ENCODE measurements at regions not wholly inside any gene's neighbourhood (a gene's known extent, or its start where the extent isn't known, plus 50 kb on each side); places are given as distances from the start of the nearest gene placed in this dataset.

DNA sequence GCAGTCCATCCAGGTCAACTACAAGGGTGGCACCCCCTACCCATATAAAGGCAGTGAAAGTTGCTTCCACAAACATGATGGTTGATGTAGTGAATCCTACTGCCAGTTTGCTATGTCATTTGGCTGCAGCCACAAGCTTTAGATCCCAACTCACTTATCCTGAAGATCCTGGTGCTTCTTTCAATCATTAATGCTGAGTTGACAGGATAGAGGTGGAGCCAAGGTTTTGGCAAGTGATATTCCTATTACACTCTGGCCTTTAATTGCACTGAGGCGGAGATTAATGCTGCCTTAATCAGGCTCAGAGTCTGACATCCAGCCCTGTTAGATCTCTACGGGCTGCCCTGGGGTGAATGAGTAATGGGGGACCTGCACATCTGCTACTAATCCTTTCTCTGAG, 542.4 kb upstream of the ARX start:
- intact Hi-C loops (cut with DNase I; ENCODE audit: low total_unique reads), result no loop called here
- no peaks in the 10 kb centered on the region for H3K36me3 ChIP-seq
- TF ChIP-seq POLR2A (IDR thresholded peaks at IDR 0.05) (no peak), CTCF (IDR thresholded peaks at IDR 0.05) (no peak), EP300 (IDR thresholded peaks at IDR 0.05) (no peak)
- H3K27ac ChIP-seq, result no peak overlapping the region
- H3K9me3 ChIP-seq, result no peaks in the 10 kb centered on the region
- no peaks in the 10 kb centered on the region for H3K4me1 ChIP-seq
- no peaks in the 10 kb centered on the region for H3K27me3 ChIP-seq
- WGBS, 5 donors, result 69 to 100% (median 80%) methylated on average over 1 to 2 of the region's 2 CpGs
- DNase-seq, result no peak
- H3K4me3 ChIP-seq, result no peak overlapping the region

GRCh38 chrX:25561190-25561589, 545.4 kb upstream of the ARX start:
- 24 to 54% (median 44%) methylated on average over 1 of the region's 1 CpG for WGBS, 5 donors

GRCh38 chrX:25573631-25574030, 557.9 kb upstream of the ARX start:
- Histone ChIP-seq H3K36me3 (no peaks in the 10 kb centered on the region), H3K27ac (no peak overlapping the region), H3K4me3 (no peak overlapping the region), H3K4me1 (no peaks in the 10 kb centered on the region), H3K9me3 (no peaks in the 10 kb centered on the region), H3K27me3 (no peaks in the 10 kb centered on the region)
- DNase-seq, result no peak
- intact Hi-C loops (cut with DNase I; ENCODE audit: low total_unique reads), result no loop called here
- TF ChIP-seq CTCF (IDR thresholded peaks at IDR 0.05) (no peak), POLR2AphosphoS5 (IDR thresholded peaks at IDR 0.05) (no peak), POLR2A (IDR thresholded peaks at IDR 0.05) (no peak), EP300 (IDR thresholded peaks at IDR 0.05) (no peak)

More at GRCh38 chrX:25561190-25561589, 545.4 kb upstream of the ARX start:
- H3K9me3 ChIP-seq, result no peaks in the 10 kb centered on the region
- H3K4me1 ChIP-seq, result no peaks in the 10 kb centered on the region
- no peak for DNase-seq
- TF ChIP-seq POLR2AphosphoS5 (IDR thresholded peaks at IDR 0.05), result no peak
- no peak overlapping the region for H3K27ac ChIP-seq
- no peak overlapping the region for H3K4me3 ChIP-seq
- intact Hi-C loops (cut with DNase I; ENCODE audit: low total_unique reads), result no loop called here
- no peaks in the 10 kb centered on the region for H3K27me3 ChIP-seq
- H3K36me3 ChIP-seq, result no peaks in the 10 kb centered on the region

- H3K27ac ChIP-seq, result no peak overlapping the region
- H3K36me3 ChIP-seq, result no peaks in the 10 kb centered on the region
- TF ChIP-seq POLR2AphosphoS5 (IDR thresholded peaks at IDR 0.05) (no peak), POLR2A (IDR thresholded peaks at IDR 0.05) (no peak), EP300 (IDR thresholded peaks at IDR 0.05) (no peak), CTCF (IDR thresholded peaks at IDR 0.05) (no peak)
- H3K4me3 ChIP-seq, result no peak overlapping the region
- intact Hi-C loops (cut with DNase I; ENCODE audit: low total_unique reads), result no loop called here
- H3K9me3 ChIP-seq, result no peaks in the 10 kb centered on the region
- DNase-seq, result no peak
- H3K4me1 ChIP-seq, result no peaks in the 10 kb centered on the region
- 29 to 66% (median 37%) methylated on average over 2 of the region's 2 CpGs for WGBS, 5 donors
- H3K27me3 ChIP-seq, result no peaks in the 10 kb centered on the region
Observed at GRCh38 chrX:25596921-25597320, 541.2 kb upstream of the MAGEB18 start.

GRCh38 chrX:25597551-25597950, 540.6 kb upstream of the MAGEB18 start:
- Histone ChIP-seq H3K27me3 (no peaks in the 10 kb centered on the region), H3K36me3 (no peaks in the 10 kb centered on the region), H3K27ac (no peak overlapping the region), H3K9me3 (no peaks in the 10 kb centered on the region), H3K4me3 (no peak overlapping the region), H3K4me1 (no peaks in the 10 kb centered on the region)
- peak in 1 of 2 donors; percentile 3 for DNase-seq
- 62 to 81% (median 67%) methylated on average over 2 of the region's 2 CpGs for WGBS, 5 donors
- intact Hi-C loops (cut with DNase I; ENCODE audit: low total_unique reads), result no loop called here
- TF ChIP-seq POLR2A (IDR thresholded peaks at IDR 0.05), result no peak
- no peak for TF ChIP-seq CTCF (IDR thresholded peaks at IDR 0.05)
- TF ChIP-seq POLR2AphosphoS5 (IDR thresholded peaks at IDR 0.05), result no peak
- TF ChIP-seq EP300 (IDR thresholded peaks at IDR 0.05), result no peak

Data from stomach (tissue), 8 donors.